Esophagus muscularis mucosa (tissue), 4 donors: ENCODE measurements at regions not wholly inside any gene's neighbourhood (a gene's known extent, or its start where the extent isn't known, plus 50 kb on each side); places are given as distances from the start of the nearest gene placed in this dataset.
A peak's percentile ranks its signal among the peaks of the same experiment; 100 is the strongest.

ENCODE experiments used
- DNase-seq: peaks from one replicate; pipeline ENCODE4 v3.0.0-alpha.2; 2017; ENCODE audit errors: extremely low spot score
- H3K27ac ChIP-seq, 4 donors: fragments of 200-600 bp; sonication (generic); replicated peaks in 1 of 4; 1 replicate in 3 of 4; 2 replicates in 1 of 4; pipeline ENCODE4 v1.5.1; 2016 to 2019; ENCODE audit warnings: mild to moderate bottlenecking in 1 of 4
- H3K27me3 ChIP-seq, 4 donors: fragments of 200-600 bp; sonication (generic); one replicate each; pipeline versions ENCODE4 v1.5.1 to v1.6.0; 2016 to 2019
- H3K36me3 ChIP-seq, 4 donors: fragments of 200-600 bp; sonication (generic); one replicate each; pipeline ENCODE4 v1.5.1; 2016 to 2019
- H3K4me1 ChIP-seq, 4 donors: fragments of 200-600 bp; sonication (generic); one replicate each; pipeline ENCODE4 v1.5.1; 2016 to 2019
- H3K4me3 ChIP-seq, 4 donors: fragments of 200-600 bp; sonication (generic); 1 replicate in 2 of 4; 2 replicates in 2 of 4; pipeline ENCODE4 v1.5.1; 2016 to 2019; ENCODE audit warnings: mild to moderate bottlenecking in 4 of 4, moderate library complexity in 1 of 4
- H3K9me3 ChIP-seq, 4 donors: fragments of 200-600 bp; sonication (generic); 1 replicate in 3 of 4; 2 replicates in 1 of 4; pipeline ENCODE4 v1.5.1; 2016 to 2019
- CTCF ChIP-seq, 3 experiments: fragments of 200-600 bp in 2 of 3; fragments of 450-650 bp in 1 of 3; sonication (generic) in 2 of 3; IDR thresholded peaks; one replicate each; pipeline ENCODE4 v1.5.1; 2017 to 2019; ENCODE audit warnings: antibody characterized with exemption in 3 of 3, mild to moderate bottlenecking in 2 of 3, moderate library complexity in 1 of 3
- EP300 ChIP-seq: sonication (generic); formaldehyde crosslinking; IDR thresholded peaks from one replicate; pipeline ENCODE4 v1.6.1; 2017; ENCODE audit warnings: antibody characterized with exemption
- POLR2A ChIP-seq: fragments of 450-650 bp; IDR thresholded peaks from one replicate; pipeline ENCODE4 v1.6.1; 2017; ENCODE audit warnings: antibody characterized with exemption, moderate library complexity, mild to moderate bottlenecking, low read depth
- POLR2AphosphoS5 ChIP-seq, 2 donors: sonication (generic); formaldehyde crosslinking; IDR thresholded peaks; one replicate each; pipeline ENCODE4 v1.6.1; 2017; ENCODE audit warnings: antibody characterized with exemption in 2 of 2
- WGBS: methylation state at CpG from one replicate; pipeline ENCODE4 v1.1.5; 2018; 5-methylcytosine and 5-hydroxymethylcytosine counted together
- intact Hi-C: fragments of 100-400 bp; cut with DNase I; formaldehyde crosslinking; loops from one replicate; pipeline ENCODE4 v1.15.1; 2023

- no peaks in the 10 kb centered on the region for H3K9me3 ChIP-seq
- intact Hi-C loops = no loop called here
- H3K27me3 ChIP-seq = no peaks in the 10 kb centered on the region
- no peak for DNase-seq
- H3K4me1 ChIP-seq = peaks cover 0 to 4% (median 0%) of the 10 kb centered on the region in 4 donors
- no peak overlapping the region for H3K27ac ChIP-seq
- 94% methylated on average over 2 of the region's 2 CpGs for WGBS
- TF ChIP-seq POLR2AphosphoS5 (IDR thresholded peaks at IDR 0.05) = no peak
- TF ChIP-seq EP300 = no peak
- no peaks in the 10 kb centered on the region for H3K36me3 ChIP-seq
- H3K4me3 ChIP-seq = no peak overlapping the region
Observed at GRCh38 chr2:53475321-53475720, 292.3 kb upstream of the CHAC2 start.

GRCh38 chr2:53474914-53475313 is 292.7 kb upstream of the CHAC2 start:
- intact Hi-C loops = no loop called here
- no peak for DNase-seq
- no peaks in the 10 kb centered on the region for H3K36me3 ChIP-seq
- TF ChIP-seq EP300 (no peak), CTCF (IDR thresholded peaks at IDR 0.05) (no peak), POLR2AphosphoS5 (IDR thresholded peaks at IDR 0.05) (no peak), POLR2A (no peak)
- H3K9me3 ChIP-seq = no peaks in the 10 kb centered on the region
- 73% methylated on average over 2 of the region's 2 CpGs for WGBS
- H3K4me3 ChIP-seq = no peak overlapping the region
- H3K27ac ChIP-seq = no peak overlapping the region
- no peaks in the 10 kb centered on the region for H3K27me3 ChIP-seq
- H3K4me1 ChIP-seq = peaks cover 0 to 4% (median 0%) of the 10 kb centered on the region in 4 donors

GRCh38 chr2:53473775-53474311 is 293.8 kb upstream of the CHAC2 start:
- DNase-seq = no peak
- Histone ChIP-seq H3K9me3 (no peaks in the 10 kb centered on the region), H3K4me1 (peaks cover 0 to 4% (median 0%) of the 10 kb centered on the region in 4 donors), H3K36me3 (no peaks in the 10 kb centered on the region), H3K27ac (no peak overlapping the region), H3K4me3 (no peak overlapping the region), H3K27me3 (no peaks in the 10 kb centered on the region)
- TF ChIP-seq POLR2AphosphoS5 (IDR thresholded peaks at IDR 0.05) (no peak), CTCF (IDR thresholded peaks at IDR 0.05) (no peak), EP300 (no peak), POLR2A (no peak)
- intact Hi-C loops = no loop called here
- WGBS = 53% methylated on average over 3 of the region's 3 CpGs

GRCh38 chr2:53473236-53473635 is 294.4 kb upstream of the CHAC2 start:
- intact Hi-C loops = no loop called here
- no peak overlapping the region for H3K27ac ChIP-seq
- H3K4me1 ChIP-seq = peaks cover 0 to 4% (median 0%) of the 10 kb centered on the region in 4 donors
- H3K4me3 ChIP-seq = no peak overlapping the region
- no peak for DNase-seq
- H3K36me3 ChIP-seq = no peaks in the 10 kb centered on the region
- TF ChIP-seq POLR2AphosphoS5 (IDR thresholded peaks at IDR 0.05) (no peak), POLR2A (no peak), CTCF (IDR thresholded peaks at IDR 0.05) (peak in 1 of 3 experiments; percentile 14)
- no peaks in the 10 kb centered on the region for H3K9me3 ChIP-seq
- no peaks in the 10 kb centered on the region for H3K27me3 ChIP-seq
- 82% methylated on average over 4 of the region's 4 CpGs for WGBS

GRCh38 chr2:53467467-53468180 is 300.0 kb upstream of the CHAC2 start:
- Histone ChIP-seq H3K36me3 (no peaks in the 10 kb centered on the region), H3K4me1 (peaks cover 0 to 25% (median 3%) of the 10 kb centered on the region in 4 donors), H3K27ac (no peak overlapping the region), H3K4me3 (no peak overlapping the region), H3K9me3 (no peaks in the 10 kb centered on the region), H3K27me3 (no peaks in the 10 kb centered on the region)
- WGBS = 35% methylated on average over 4 of the region's 4 CpGs
- intact Hi-C loops = no loop called here
- TF ChIP-seq POLR2A (no peak), EP300 (no peak), POLR2AphosphoS5 (IDR thresholded peaks at IDR 0.05) (peak in 1 of 2 donors; percentile 10), CTCF (IDR thresholded peaks at IDR 0.05) (no peak)
- no peak for DNase-seq
